SK-N-SH (cell line): ENCODE measurements at regions not wholly inside any gene's neighbourhood (a gene's known extent, or its start where the extent isn't known, plus 50 kb on each side); places are given as distances from the start of the nearest gene placed in this dataset.

Source experiments
- EZH2phosphoT487 ChIP-seq: fragments of 200-600 bp; sonication (generic); IDR thresholded peaks from 2 replicates; pipeline ENCODE4 v1.6.1; 2017; ENCODE audit warnings: low read depth, mixed run types, mild to moderate bottlenecking, antibody characterized with exemption, moderate library complexity, borderline replicate concordance
- GATA2 ChIP-seq: sonication (generic); formaldehyde crosslinking; IDR thresholded peaks from 2 replicates; pipeline ENCODE4 v1.5.0; 2020; ENCODE audit warnings: mild to moderate bottlenecking, missing genetic modification reagents
- RAD21 ChIP-seq: IDR thresholded peaks from 2 replicates; pipeline ENCODE4 v1.6.1; 2012; ENCODE audit warnings: mild to moderate bottlenecking, low read length
- YY1 ChIP-seq: IDR thresholded peaks from 2 replicates; pipeline ENCODE4 v1.4.0; 2012; ENCODE audit warnings: low read depth, mild to moderate bottlenecking
- TF ChIP-seq, protein P1 (sequence below): IDR thresholded peaks from 2 replicates; pipeline ENCODE4; 2012
- TF ChIP-seq, protein P2 (sequence below): fragments of 200-600 bp; sonication (generic); IDR thresholded peaks from 2 replicates; pipeline ENCODE4 v1.6.1; 2017; ENCODE audit warnings: antibody characterized with exemption, mild to moderate bottlenecking, moderate library complexity

DNA sequence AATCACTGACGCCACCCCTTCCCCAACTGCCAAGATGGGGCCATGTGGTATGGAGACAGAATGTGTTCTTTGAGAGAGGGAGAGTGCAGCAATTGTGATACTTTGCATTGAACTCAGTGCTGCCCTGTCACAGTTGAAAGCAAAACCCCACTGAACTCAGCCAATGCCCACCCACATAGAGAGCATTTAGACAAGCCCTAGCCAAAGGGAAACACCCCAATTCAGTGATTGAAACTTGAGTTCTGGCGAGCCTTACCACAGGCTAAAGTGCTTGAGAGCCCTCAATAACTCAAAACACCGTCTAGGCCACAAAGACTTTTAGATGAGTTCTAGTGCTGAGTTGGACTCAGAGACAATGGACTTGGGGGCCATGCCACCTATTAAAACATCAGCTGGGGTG lies 751.9 kb upstream of the POT1 start:
- TF ChIP-seq GATA2 (CRISPR knock-in tag), result no peak
- no peak for TF ChIP-seq EZH2phosphoT487
- TF ChIP-seq, protein P1, sequence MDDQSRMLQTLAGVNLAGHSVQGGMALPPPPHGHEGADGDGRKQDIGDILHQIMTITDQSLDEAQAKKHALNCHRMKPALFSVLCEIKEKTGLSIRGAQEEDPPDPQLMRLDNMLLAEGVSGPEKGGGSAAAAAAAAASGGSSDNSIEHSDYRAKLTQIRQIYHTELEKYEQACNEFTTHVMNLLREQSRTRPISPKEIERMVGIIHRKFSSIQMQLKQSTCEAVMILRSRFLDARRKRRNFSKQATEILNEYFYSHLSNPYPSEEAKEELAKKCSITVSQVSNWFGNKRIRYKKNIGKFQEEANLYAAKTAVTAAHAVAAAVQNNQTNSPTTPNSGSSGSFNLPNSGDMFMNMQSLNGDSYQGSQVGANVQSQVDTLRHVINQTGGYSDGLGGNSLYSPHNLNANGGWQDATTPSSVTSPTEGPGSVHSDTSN, result no peak
- TF ChIP-seq, protein P2, sequence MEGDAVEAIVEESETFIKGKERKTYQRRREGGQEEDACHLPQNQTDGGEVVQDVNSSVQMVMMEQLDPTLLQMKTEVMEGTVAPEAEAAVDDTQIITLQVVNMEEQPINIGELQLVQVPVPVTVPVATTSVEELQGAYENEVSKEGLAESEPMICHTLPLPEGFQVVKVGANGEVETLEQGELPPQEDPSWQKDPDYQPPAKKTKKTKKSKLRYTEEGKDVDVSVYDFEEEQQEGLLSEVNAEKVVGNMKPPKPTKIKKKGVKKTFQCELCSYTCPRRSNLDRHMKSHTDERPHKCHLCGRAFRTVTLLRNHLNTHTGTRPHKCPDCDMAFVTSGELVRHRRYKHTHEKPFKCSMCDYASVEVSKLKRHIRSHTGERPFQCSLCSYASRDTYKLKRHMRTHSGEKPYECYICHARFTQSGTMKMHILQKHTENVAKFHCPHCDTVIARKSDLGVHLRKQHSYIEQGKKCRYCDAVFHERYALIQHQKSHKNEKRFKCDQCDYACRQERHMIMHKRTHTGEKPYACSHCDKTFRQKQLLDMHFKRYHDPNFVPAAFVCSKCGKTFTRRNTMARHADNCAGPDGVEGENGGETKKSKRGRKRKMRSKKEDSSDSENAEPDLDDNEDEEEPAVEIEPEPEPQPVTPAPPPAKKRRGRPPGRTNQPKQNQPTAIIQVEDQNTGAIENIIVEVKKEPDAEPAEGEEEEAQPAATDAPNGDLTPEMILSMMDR, result no peak
- TF ChIP-seq YY1, result no peak
- no peak for TF ChIP-seq RAD21
